ENCODE measurements at regions not wholly inside any gene's neighbourhood (a gene's known extent, or its start where the extent isn't known, plus 50 kb on each side); places are given as distances from the start of the nearest gene placed in this dataset.

- TF ChIP-seq CTCF (IDR thresholded peaks at IDR 0.05) (no peak), POLR2A (IDR thresholded peaks at IDR 0.05) (no peak)
These were observed 198.5 kb upstream of the HS3ST4 start for GRCh38 chr16:25493136-25493811.
